ENCODE measurements at regions not wholly inside any gene's neighbourhood (a gene's known extent, or its start where the extent isn't known, plus 50 kb on each side); places are given as distances from the start of the nearest gene placed in this dataset.

DNA sequence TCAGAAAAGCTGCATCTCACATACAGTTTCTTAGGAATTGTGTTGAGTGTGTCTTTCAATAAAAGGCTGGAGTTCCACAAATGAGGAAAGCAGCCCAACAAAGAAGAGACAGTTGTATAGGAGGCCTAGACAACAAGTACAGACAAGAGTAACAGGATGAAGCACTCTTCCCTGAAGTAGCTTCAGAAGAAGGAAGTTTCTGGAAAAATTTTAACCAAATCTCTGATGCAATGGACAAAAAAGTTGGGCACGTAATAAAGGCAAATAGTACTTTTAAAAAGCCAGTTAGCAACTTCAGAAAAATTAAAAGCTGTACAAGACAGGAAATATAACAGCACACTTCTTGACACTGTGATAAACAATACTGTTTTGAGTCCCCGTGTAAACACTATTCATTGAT lies 134.1 kb upstream of the PLEKHG7 start:
- peaks cover 2% of the 10 kb centered on the region for H3K4me1 Mint-ChIP-seq (ENCODE audit: low read depth)
- no peak for TF ChIP-seq CTCF (IDR thresholded peaks at IDR 0.05)
- no peak overlapping the region for H3K4me3 Mint-ChIP-seq
- no peaks in the 10 kb centered on the region for H3K9me3 Mint-ChIP-seq
- DNase-seq: no peak
- no peaks in the 10 kb centered on the region for H3K36me3 Mint-ChIP-seq (ENCODE audit: low read depth)
- no peaks in the 10 kb centered on the region for H3K27me3 Mint-ChIP-seq (ENCODE audit: insufficient read depth)
- no peak overlapping the region for H3K27ac Mint-ChIP-seq

DNA sequence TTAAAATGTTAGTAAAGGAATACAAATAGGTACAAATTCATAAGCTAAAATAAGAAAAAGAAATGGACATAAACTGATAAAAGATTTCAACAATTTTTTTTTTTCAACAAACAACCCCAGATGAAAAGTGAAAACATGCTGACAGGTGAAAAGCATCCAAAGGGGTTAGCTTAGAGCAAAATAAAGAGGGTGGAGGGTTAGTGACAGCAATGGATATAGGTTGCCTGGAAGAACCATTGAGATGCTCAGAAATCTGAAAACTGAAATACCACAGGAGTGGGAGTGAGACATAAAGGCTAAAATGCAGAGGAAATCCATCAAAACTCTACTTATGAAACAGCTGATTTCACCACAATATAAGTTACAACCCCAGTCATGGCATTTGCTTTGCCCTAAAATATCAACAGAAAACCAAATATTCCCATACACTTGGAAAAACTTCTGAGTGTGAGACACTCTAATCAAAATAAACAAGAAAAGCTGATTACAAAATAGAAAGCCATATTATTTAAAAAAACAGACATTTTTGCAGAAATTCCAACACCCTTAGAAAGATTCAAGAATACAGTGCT lies 136.3 kb upstream of the PLEKHG7 start:
- Mint-ChIP-seq H3K27me3 (ENCODE audit: insufficient read depth) (no peaks in the 10 kb centered on the region), H3K4me1 (ENCODE audit: low read depth) (peaks cover 9% of the 10 kb centered on the region), H3K9me3 (no peaks in the 10 kb centered on the region), H3K4me3 (no peak overlapping the region), H3K36me3 (ENCODE audit: low read depth) (no peaks in the 10 kb centered on the region), H3K27ac (no peak overlapping the region)
- TF ChIP-seq CTCF (IDR thresholded peaks at IDR 0.05): no peak
- DNase-seq: no peak

DNA sequence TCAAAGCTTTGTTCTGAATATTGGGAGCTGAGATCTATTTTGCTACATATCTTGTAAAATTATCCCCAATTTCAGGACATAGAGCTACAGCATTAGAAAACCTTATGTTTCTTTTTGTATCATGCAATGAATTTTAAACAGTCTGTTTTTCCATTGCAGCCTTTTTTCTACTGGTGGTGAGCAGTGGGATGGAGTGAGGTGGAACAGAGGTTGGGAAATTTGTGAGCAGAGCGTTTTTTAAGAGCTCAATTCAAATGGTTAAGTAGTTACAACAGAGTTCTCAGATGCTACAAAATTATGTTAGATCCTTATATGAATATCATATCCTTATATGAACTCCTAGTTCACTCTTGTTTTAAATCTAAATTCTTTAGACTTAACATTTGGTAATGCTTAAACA lies 139.0 kb upstream of the PLEKHG7 start:
- DNase-seq: no peak
- Mint-ChIP-seq H3K27me3 (ENCODE audit: insufficient read depth) (no peaks in the 10 kb centered on the region; the same call in 1 of the 2 replicates), H3K4me1 (ENCODE audit: low read depth) (peaks cover 21% of the 10 kb centered on the region), H3K36me3 (ENCODE audit: low read depth) (no peaks in the 10 kb centered on the region), H3K27ac (no peak overlapping the region), H3K4me3 (no peak overlapping the region), H3K9me3 (no peaks in the 10 kb centered on the region)
- no peak for TF ChIP-seq CTCF (IDR thresholded peaks at IDR 0.05)

DNA sequence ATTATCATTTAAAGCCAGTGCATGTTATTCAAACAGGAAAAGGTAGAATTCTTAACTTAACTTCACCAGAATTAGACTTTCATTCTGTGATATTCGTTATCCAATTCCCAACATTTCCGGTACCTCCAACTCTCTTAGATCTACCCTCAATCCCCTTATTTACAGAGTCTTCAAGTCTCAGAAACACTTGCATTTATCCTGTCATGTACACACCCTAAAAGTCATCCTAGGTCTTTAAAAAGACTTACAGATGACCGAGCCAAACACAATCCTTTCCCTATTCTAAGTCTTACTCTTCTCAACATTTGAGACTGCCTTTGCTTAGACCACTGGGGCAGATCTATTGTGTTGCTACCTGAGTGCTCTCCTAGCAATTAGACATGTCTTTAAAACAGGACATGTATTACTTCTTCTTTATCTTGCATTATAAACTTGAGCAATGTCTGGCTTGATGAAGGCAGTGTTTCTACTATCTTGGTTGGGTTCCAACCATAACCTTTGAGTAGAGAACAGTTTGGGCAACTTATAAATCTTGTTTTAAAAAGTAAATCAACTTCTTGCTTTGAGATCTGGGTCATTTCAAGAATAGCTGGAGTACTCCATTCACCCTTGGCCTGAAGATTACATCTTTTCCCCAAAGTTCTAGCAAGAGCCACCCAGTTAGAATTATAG lies 140.6 kb upstream of the PLEKHG7 start:
- Mint-ChIP-seq H3K4me1 (ENCODE audit: low read depth) (peaks cover 29% of the 10 kb centered on the region), H3K36me3 (ENCODE audit: low read depth) (no peaks in the 10 kb centered on the region), H3K4me3 (no peak overlapping the region), H3K9me3 (no peaks in the 10 kb centered on the region), H3K27ac (no peak overlapping the region), H3K27me3 (ENCODE audit: insufficient read depth) (no peaks in the 10 kb centered on the region; the same call in 1 of the 2 replicates)
- TF ChIP-seq CTCF (IDR thresholded peaks at IDR 0.05): no peak
- no peak for DNase-seq

- H3K36me3 Mint-ChIP-seq (ENCODE audit: low read depth): no peaks in the 10 kb centered on the region
- peaks cover 29% of the 10 kb centered on the region for H3K4me1 Mint-ChIP-seq (ENCODE audit: low read depth)
- no peaks in the 10 kb centered on the region for H3K9me3 Mint-ChIP-seq
- H3K27ac Mint-ChIP-seq: no peak overlapping the region
- H3K4me3 Mint-ChIP-seq: no peak overlapping the region
- H3K27me3 Mint-ChIP-seq (ENCODE audit: insufficient read depth): no peaks in the 10 kb centered on the region; the same call in 1 of the 2 replicates
- no peak for TF ChIP-seq CTCF (IDR thresholded peaks at IDR 0.05)
- DNase-seq: peak; percentile 69
Measured at GRCh38 chr12:92561543-92561899, 141.3 kb upstream of the PLEKHG7 start.

All from HFFc6 (cell line).